ENCODE measurements at regions not wholly inside any gene's neighbourhood (a gene's known extent, or its start where the extent isn't known, plus 50 kb on each side); places are given as distances from the start of the nearest gene placed in this dataset.

- no peak for TF ChIP-seq CTCF (IDR thresholded peaks at IDR 0.05; ENCODE audit: insufficient read depth, low read length, poor library complexity, severe bottlenecking)
- TF ChIP-seq EZH2phosphoT487 (conservative IDR thresholded peaks at IDR 0.05; ENCODE audit: low read length): no peak
Measured at GRCh38 chr10:10125676-10126075, 892.0 kb upstream of the CELF2 start.
